ENCODE measurements at regions not wholly inside any gene's neighbourhood (a gene's known extent, or its start where the extent isn't known, plus 50 kb on each side); places are given as distances from the start of the nearest gene placed in this dataset.

DNA sequence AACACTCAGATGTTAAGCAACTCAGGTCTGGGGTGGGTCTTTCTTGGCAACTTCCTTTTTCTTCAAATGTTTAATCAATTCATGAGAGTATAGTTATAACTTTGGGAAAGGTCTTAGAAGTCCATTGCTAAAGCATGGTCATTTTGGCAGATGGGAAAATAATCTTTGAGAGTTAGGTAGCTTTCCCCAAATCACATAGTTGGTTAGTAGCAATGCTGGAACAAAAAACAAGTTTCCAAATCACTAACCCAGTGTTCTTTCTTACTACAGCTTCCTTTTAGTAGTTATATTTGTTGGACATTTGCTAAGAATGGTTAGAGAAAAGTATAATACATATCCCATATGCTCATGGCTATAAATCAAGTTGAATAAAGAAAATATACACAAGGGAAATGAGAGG lies 185.2 kb upstream of the SLC14A2 start:
- DNase-seq (ENCODE audit: low read depth, low spot score) = no peak

DNA sequence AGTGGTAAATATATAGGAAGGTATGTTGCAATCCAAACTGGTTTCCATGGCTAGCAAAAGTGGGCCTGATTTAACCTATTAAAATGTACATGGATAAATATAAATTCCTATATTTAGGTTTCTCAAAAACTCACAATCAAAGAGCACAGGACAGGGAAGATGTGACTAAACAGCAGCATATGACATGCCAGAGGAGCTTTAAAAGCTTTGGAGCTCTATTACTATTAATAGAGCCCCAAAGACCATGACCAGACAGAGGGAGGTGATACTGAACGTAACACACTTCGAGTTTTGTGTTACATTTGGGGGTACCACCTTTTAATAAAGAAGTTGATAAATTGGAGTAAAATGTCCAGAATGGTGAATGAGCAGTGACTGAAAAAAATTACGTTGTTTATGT lies 179.5 kb upstream of the SLC14A2 start:
- no peak for DNase-seq (ENCODE audit: low read depth, low spot score)

GRCh38 chr18:45437366-45437765 lies 177.9 kb upstream of the SLC14A2 start:
- no peak for DNase-seq (ENCODE audit: low read depth, low spot score)

GRCh38 chr18:45439851-45440645 lies 175.2 kb upstream of the SLC14A2 start:
- no peak for DNase-seq (ENCODE audit: low read depth, low spot score)

GRCh38 chr18:45441110-45441847 lies 174.0 kb upstream of the SLC14A2 start:
- no peak for DNase-seq (ENCODE audit: low read depth, low spot score)

GRCh38 chr18:45444040-45444439 lies 171.2 kb upstream of the SLC14A2 start:
- DNase-seq (ENCODE audit: low read depth, low spot score) = no peak

DNA sequence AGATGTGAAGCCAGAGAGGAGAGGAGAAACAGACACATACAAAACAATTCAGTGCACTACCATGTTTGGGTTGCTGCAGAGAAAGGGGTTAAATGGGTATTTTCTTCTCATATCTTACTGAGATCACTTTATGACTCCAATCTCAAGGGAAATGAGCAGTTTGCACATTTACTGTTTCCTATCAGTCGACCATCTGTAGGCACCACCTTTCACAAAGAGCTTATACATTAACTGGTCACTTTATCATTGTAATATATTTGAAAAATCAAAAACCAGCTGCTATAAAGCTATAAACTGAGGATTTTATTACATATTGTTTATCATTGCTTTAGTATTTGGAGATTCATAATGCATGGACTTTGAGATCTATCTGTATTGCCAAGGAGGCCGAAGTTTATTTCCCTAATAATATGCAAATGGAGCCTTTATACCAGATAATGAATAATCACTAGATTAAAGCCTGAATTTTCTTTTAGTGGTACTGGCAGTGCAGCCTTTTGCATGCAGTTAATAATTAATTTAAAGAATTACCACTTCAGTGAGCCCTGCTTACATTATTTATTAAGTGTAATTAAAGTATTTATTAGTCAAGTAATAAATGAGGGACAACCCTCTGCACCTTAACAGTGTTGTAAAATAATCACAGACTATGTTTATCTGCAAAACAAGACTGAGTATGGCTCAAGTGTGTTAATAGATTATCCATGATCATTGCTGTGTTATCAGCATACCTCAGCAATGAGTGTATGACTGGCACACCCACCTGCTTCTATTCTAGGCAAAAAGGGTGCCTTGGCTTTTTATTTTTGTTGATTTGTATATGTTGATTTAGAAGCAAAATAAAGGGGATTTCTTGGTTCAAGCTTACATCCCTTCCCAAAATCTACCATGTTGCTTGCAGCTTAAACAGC lies 167.7 kb upstream of the SLC14A2 start:
- no peak for DNase-seq (ENCODE audit: low read depth, low spot score)

GRCh38 chr18:45448871-45449270 lies 166.4 kb upstream of the SLC14A2 start:
- DNase-seq (ENCODE audit: low read depth, low spot score) = no peak

- no peak for DNase-seq (ENCODE audit: low read depth, low spot score)
Observed at GRCh38 chr18:45449418-45450227, 165.7 kb upstream of the SLC14A2 start.

DNA sequence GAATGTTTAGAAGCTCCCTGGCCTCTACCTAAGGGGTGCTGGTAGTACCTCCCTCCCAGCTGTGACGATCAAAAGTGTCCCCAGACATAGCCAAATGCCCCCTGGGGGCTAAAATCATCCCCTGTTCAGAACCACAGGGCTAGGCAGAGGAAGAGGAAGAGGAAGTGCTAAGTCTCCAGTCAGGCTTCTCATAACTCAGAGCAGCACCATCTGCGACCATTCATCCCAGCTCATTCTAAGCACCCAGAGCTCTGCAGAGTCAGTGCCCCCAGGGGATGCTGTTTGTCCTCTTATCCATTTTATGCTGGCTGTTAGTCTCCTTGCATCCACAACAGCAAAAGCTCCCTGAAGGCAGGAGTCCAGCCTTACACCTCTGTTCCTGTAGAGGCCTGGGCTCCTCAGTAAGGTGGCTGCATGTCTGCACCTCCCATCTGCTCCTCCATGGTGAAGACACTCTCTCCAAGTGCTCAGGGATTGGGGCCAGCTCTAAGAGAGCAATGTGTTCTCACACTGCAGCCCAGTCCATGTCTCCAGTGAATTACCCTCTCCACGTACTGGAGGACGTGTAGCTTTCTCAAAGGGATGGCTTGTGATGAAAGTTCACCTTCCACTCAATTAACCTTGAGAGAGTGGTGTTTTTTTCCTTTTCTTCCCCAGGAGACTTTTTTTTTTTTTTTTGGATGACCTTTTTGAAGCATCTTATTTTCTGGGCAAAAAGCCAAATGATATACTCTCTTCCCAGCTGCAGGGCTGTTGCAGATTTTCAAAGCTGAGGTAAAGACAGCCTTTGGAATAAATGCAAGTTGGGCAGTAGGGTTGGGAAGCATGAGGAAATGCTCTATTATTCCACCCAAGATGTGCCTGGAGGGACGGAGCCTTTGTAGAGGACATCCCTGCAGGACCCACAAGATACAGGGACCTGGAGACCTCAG lies 158.9 kb upstream of the SLC14A2 start:
- DNase-seq (ENCODE audit: low read depth, low spot score) = no peak

- DNase-seq (ENCODE audit: low read depth, low spot score) = no peak
Observed at GRCh38 chr18:45458033-45458432, 157.2 kb upstream of the SLC14A2 start.

- no peak for DNase-seq (ENCODE audit: low read depth, low spot score)
Observed at GRCh38 chr18:45462179-45462578, 153.1 kb upstream of the SLC14A2 start.

- DNase-seq (ENCODE audit: low read depth, low spot score) = no peak
Observed at GRCh38 chr18:45463451-45463850, 151.8 kb upstream of the SLC14A2 start.

GRCh38 chr18:45464619-45465018 lies 150.7 kb upstream of the SLC14A2 start:
- no peak for DNase-seq (ENCODE audit: low read depth, low spot score)

GRCh38 chr18:45467293-45467692 lies 148.0 kb upstream of the SLC14A2 start:
- DNase-seq (ENCODE audit: low read depth, low spot score) = no peak

- no peak for DNase-seq (ENCODE audit: low read depth, low spot score)
Observed at GRCh38 chr18:45467945-45468344, 147.3 kb upstream of the SLC14A2 start.

DNA sequence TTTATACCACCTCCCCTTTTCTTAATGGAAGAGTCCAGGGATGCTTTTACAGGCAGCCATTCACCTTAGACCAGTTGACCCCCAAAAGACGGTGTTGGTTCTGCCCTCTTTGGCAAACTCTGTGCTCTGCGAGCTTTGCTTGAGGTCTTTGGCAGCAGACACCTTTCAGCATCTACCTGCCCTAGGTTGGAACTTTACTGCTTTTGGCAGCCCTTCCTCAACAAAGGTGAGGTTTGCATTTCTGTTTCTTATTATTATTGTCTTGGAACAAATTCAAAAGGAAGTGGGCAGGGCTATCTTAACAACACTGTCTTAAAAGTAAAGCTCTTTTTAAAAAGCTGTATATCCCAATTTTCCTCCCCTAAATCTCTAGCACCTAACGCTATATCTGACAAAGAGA lies 136.4 kb upstream of the SLC14A2 start:
- DNase-seq (ENCODE audit: low read depth, low spot score) = no peak

GRCh38 chr18:45480219-45481015 lies 134.9 kb upstream of the SLC14A2 start:
- no peak for DNase-seq (ENCODE audit: low read depth, low spot score)

DNA sequence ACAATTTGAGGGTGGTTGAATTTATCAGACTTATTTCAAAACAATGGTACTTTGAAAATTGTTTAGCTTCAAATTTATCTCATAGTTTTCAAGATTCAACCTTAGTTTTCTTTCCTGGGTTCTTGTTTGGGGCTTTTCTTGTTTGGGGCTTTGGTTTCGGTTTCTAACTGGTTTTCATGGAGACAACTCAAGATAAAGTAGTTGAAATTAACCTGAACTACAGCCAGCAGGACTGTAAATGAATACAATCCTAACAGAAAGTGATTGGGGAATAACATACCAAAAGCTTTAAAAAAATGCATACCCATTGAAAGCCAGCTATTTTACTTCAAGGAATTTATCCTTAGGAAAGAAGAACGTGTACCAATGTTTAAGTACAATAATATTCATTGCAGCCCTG lies 133.5 kb upstream of the SLC14A2 start:
- no peak for DNase-seq (ENCODE audit: low read depth, low spot score)
